Neural cell (in vitro differentiated cells): ENCODE measurements at regions not wholly inside any gene's neighbourhood (a gene's known extent, or its start where the extent isn't known, plus 50 kb on each side); places are given as distances from the start of the nearest gene placed in this dataset.
"Not testable (repeated sequence)": the region's sequence is repeated elsewhere in the genome, so short reads cannot be mapped to it uniquely, and the experiment has no call there.

Experiments
- H2AFZ ChIP-seq: fragments of 200-600, 300-800 bp; sonication (generic), shearing (Covaris generic); 2 replicates; pipeline ENCODE4 v1.6.0; 2014; ENCODE audit warnings: low read depth, mild to moderate bottlenecking, antibody characterized with exemption, low read length, moderate library complexity
- H3F3A ChIP-seq: fragments of 200-600 bp; shearing (Covaris generic); 2 replicates; pipeline ENCODE4 v1.6.1; 2016; ENCODE audit warnings: mild to moderate bottlenecking, moderate library complexity, mixed read lengths, antibody characterized with exemption, low read length; ENCODE audit not compliant: insufficient read depth, poor library complexity, severe bottlenecking
- H3K27ac ChIP-seq: fragments of 200-600, 300-800 bp; sonication (generic), shearing (Covaris generic); 2 replicates; pipeline ENCODE4 v1.5.1; 2014; ENCODE audit warnings: mild to moderate bottlenecking, low read length, moderate library complexity
- H3K27me3 ChIP-seq: fragments of 300-800, 200-600 bp; sonication (generic), shearing (Covaris generic); 2 replicates; pipeline ENCODE4 v1.6.0; 2014; ENCODE audit warnings: mild to moderate bottlenecking, low read depth, low read length, moderate library complexity; ENCODE audit not compliant: insufficient read depth
- H3K36me3 ChIP-seq: fragments of 300-800, 200-600 bp; sonication (generic), shearing (Covaris generic); 2 replicates; pipeline ENCODE4 v1.5.1; 2014; ENCODE audit warnings: mild to moderate bottlenecking, antibody characterized with exemption, low read length, moderate library complexity; ENCODE audit not compliant: insufficient read depth
- H3K4me2 ChIP-seq: fragments of 300-800, 200-600 bp; sonication (generic), shearing (Covaris generic); 2 replicates; pipeline ENCODE4 v1.6.0; 2014; ENCODE audit warnings: mild to moderate bottlenecking, low read length
- H3K4me3 ChIP-seq: fragments of 300-800, 200-600 bp; sonication (generic), shearing (Covaris generic); 2 replicates; pipeline ENCODE4 v1.5.1; 2014; ENCODE audit warnings: mild to moderate bottlenecking, low read length, moderate library complexity
- H3K79me2 ChIP-seq: fragments of 200-600 bp; shearing (Covaris generic); replicated peaks from 2 replicates; pipeline ENCODE4 v1.6.0; 2014; ENCODE audit warnings: mild to moderate bottlenecking, low read length, moderate library complexity; ENCODE audit not compliant: insufficient read depth
- H3K9ac ChIP-seq: fragments of 300-800, 200-600 bp; sonication (generic), shearing (Covaris generic); 2 replicates; pipeline ENCODE4 v1.6.1; 2016; ENCODE audit warnings: mild to moderate bottlenecking, low read length, mixed read lengths
- H3K9me2 ChIP-seq: fragments of 200-600 bp; shearing (Covaris generic); 2 replicates; pipeline ENCODE4 v1.6.1; 2016; ENCODE audit warnings: mild to moderate bottlenecking, low read length, mixed read lengths; ENCODE audit not compliant: insufficient read depth
- H3K9me3 ChIP-seq: fragments of 200-600, 300-800 bp; sonication (generic), shearing (Covaris generic); 2 replicates; pipeline ENCODE4 v1.6.1; 2016; ENCODE audit warnings: mild to moderate bottlenecking, mixed run types, low read length, moderate library complexity, mixed read lengths
- H4K20me1 ChIP-seq: fragments of 200-600 bp; shearing (Covaris generic); 2 replicates; pipeline ENCODE4 v1.6.1; 2016; ENCODE audit warnings: mild to moderate bottlenecking, mixed run types; ENCODE audit not compliant: insufficient read depth
- EP300 ChIP-seq: fragments of 450-650 bp; conservative IDR thresholded peaks from 2 replicates; pipeline ENCODE4 v1.6.1; 2014; ENCODE audit warnings: antibody characterized with exemption, mild to moderate bottlenecking, moderate library complexity; ENCODE audit not compliant: poor library complexity, severe bottlenecking
- EZH2 ChIP-seq: fragments of 200-600, 300-800 bp; shearing (Covaris generic), sonication (generic); IDR thresholded peaks from 2 replicates; pipeline ENCODE4 v1.6.1; 2014; ENCODE audit warnings: antibody characterized with exemption, low read length, borderline replicate concordance, mild to moderate bottlenecking; ENCODE audit not compliant: insufficient read depth, poor library complexity, severe bottlenecking
- MXI1 ChIP-seq: fragments of 450-650 bp; conservative IDR thresholded peaks from 2 replicates; pipeline ENCODE4 v1.6.1; 2014; ENCODE audit warnings: antibody characterized with exemption, mild to moderate bottlenecking; ENCODE audit not compliant: poor library complexity, severe bottlenecking
- POLR2AphosphoS5 ChIP-seq: IDR thresholded peaks from 2 replicates; pipeline ENCODE4 v1.6.1; 2012
- RAD21 ChIP-seq: fragments of 450-650 bp; conservative IDR thresholded peaks from 2 replicates; pipeline ENCODE4 v1.6.1; 2014; ENCODE audit warnings: antibody characterized with exemption, mild to moderate bottlenecking, moderate library complexity
- SMC3 ChIP-seq: fragments of 450-650 bp; conservative IDR thresholded peaks from 2 replicates; pipeline ENCODE4 v1.6.1; 2014; ENCODE audit warnings: antibody characterized with exemption, mild to moderate bottlenecking, moderate library complexity; ENCODE audit not compliant: poor library complexity
- TAF1 ChIP-seq: IDR thresholded peaks from 2 replicates; pipeline ENCODE4 v1.6.1; 2012; ENCODE audit warnings: low read depth
- TF ChIP-seq, protein P1 (sequence below): fragments of 450-650 bp; IDR thresholded peaks from 2 replicates; pipeline ENCODE4 v1.5.1; 2014; ENCODE audit warnings: antibody characterized with exemption, mild to moderate bottlenecking, moderate library complexity; ENCODE audit not compliant: poor library complexity, severe bottlenecking
- TF ChIP-seq, protein P2 (sequence below): IDR thresholded peaks from 2 replicates; pipeline ENCODE4 v1.6.1; 2012; ENCODE audit warnings: borderline replicate concordance

DNA sequence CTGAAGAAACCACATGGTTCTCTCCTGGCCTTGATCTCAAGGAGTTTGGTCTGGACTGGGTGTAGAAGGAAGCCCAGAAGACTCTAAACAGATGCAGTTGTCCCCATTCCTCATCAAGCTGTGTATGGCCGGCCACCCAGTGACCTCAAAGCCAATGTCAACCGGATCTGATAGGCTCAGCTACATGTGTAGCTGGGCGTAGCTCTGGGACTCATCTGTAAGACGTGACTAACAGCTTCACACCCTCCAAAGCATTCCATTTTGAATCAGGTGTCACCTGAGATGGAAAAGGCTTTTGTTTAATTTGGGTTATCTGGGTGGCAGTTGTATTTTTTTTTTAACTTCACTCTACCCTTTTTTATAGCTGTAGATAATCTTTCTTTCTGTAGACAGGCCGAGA lies 130.4 kb downstream of the ABCC12 start:
- no peaks in the 10 kb centered on the region for H3K9me3 ChIP-seq
- no peak overlapping the region for H3K9ac ChIP-seq
- H3K27ac ChIP-seq: no peak overlapping the region
- H2AFZ ChIP-seq: no peak overlapping the region
- no peaks in the 10 kb centered on the region for H3F3A ChIP-seq
- no peaks in the 10 kb centered on the region for H3K9me2 ChIP-seq
- H3K4me2 ChIP-seq: no peak overlapping the region
- no peak overlapping the region for H3K4me3 ChIP-seq
- no peaks in the 10 kb centered on the region for H3K27me3 ChIP-seq
- TF ChIP-seq SMC3 (no peak), EP300 (no peak), RAD21 (no peak), POLR2AphosphoS5 (no peak), MXI1 (no peak), EZH2 (no peak)
- TF ChIP-seq, protein P1, sequence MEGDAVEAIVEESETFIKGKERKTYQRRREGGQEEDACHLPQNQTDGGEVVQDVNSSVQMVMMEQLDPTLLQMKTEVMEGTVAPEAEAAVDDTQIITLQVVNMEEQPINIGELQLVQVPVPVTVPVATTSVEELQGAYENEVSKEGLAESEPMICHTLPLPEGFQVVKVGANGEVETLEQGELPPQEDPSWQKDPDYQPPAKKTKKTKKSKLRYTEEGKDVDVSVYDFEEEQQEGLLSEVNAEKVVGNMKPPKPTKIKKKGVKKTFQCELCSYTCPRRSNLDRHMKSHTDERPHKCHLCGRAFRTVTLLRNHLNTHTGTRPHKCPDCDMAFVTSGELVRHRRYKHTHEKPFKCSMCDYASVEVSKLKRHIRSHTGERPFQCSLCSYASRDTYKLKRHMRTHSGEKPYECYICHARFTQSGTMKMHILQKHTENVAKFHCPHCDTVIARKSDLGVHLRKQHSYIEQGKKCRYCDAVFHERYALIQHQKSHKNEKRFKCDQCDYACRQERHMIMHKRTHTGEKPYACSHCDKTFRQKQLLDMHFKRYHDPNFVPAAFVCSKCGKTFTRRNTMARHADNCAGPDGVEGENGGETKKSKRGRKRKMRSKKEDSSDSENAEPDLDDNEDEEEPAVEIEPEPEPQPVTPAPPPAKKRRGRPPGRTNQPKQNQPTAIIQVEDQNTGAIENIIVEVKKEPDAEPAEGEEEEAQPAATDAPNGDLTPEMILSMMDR: no peak
- H3K36me3 ChIP-seq: no peaks in the 10 kb centered on the region
- H3K79me2 ChIP-seq: no peaks in the 10 kb centered on the region
- no peaks in the 10 kb centered on the region for H4K20me1 ChIP-seq

DNA sequence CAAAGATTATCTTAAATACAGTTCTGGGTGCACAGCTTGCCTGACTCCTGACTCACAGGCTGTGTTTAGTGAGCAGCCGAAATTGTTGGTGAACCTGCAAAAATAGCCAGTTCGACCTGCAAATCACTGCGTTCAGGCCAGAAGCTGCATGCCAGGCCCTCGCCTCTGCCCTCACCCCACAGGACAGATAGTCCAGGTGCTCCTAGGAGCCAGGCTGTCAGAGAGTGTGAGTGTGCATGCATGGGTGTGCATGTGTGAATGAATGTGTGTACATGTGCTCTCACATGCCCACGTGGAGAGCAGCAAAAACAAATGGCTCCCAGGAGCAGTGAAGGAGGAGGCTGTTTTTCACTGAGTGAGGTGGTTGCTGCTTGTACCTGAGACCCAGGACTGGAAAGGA lies 131.8 kb downstream of the ABCC12 start:
- H3K9ac ChIP-seq: no peak overlapping the region
- no peak for TF ChIP-seq TAF1

GRCh38 chr16:48022496-48022895 lies 133.3 kb downstream of the ABCC12 start:
- H3K27me3 ChIP-seq: no peaks in the 10 kb centered on the region
- no peaks in the 10 kb centered on the region for H3F3A ChIP-seq
- H2AFZ ChIP-seq: no peak overlapping the region
- no peaks in the 10 kb centered on the region for H3K36me3 ChIP-seq
- no peaks in the 10 kb centered on the region for H3K9me3 ChIP-seq
- H3K9ac ChIP-seq: no peak overlapping the region
- no peak for TF ChIP-seq POLR2AphosphoS5
- TF ChIP-seq, protein P2, sequence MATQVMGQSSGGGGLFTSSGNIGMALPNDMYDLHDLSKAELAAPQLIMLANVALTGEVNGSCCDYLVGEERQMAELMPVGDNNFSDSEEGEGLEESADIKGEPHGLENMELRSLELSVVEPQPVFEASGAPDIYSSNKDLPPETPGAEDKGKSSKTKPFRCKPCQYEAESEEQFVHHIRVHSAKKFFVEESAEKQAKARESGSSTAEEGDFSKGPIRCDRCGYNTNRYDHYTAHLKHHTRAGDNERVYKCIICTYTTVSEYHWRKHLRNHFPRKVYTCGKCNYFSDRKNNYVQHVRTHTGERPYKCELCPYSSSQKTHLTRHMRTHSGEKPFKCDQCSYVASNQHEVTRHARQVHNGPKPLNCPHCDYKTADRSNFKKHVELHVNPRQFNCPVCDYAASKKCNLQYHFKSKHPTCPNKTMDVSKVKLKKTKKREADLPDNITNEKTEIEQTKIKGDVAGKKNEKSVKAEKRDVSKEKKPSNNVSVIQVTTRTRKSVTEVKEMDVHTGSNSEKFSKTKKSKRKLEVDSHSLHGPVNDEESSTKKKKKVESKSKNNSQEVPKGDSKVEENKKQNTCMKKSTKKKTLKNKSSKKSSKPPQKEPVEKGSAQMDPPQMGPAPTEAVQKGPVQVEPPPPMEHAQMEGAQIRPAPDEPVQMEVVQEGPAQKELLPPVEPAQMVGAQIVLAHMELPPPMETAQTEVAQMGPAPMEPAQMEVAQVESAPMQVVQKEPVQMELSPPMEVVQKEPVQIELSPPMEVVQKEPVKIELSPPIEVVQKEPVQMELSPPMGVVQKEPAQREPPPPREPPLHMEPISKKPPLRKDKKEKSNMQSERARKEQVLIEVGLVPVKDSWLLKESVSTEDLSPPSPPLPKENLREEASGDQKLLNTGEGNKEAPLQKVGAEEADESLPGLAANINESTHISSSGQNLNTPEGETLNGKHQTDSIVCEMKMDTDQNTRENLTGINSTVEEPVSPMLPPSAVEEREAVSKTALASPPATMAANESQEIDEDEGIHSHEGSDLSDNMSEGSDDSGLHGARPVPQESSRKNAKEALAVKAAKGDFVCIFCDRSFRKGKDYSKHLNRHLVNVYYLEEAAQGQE: no peak
- TF ChIP-seq EZH2: no peak
- no peak for TF ChIP-seq TAF1
- TF ChIP-seq SMC3: no peak
- no peaks in the 10 kb centered on the region for H4K20me1 ChIP-seq
- no peaks in the 10 kb centered on the region for H3K9me2 ChIP-seq
- H3K4me2 ChIP-seq: no peak overlapping the region
- no peaks in the 10 kb centered on the region for H3K79me2 ChIP-seq
- H3K27ac ChIP-seq: no peak overlapping the region
- no peak overlapping the region for H3K4me3 ChIP-seq

More for the DNA sequence above, 131.8 kb downstream of the ABCC12 start:
- H3K79me2 ChIP-seq: no peaks in the 10 kb centered on the region
- H2AFZ ChIP-seq: no peak overlapping the region
- H3K36me3 ChIP-seq: no peaks in the 10 kb centered on the region
- H3K4me3 ChIP-seq: no peak overlapping the region
- H3K4me2 ChIP-seq: no peak overlapping the region
- no peaks in the 10 kb centered on the region for H3F3A ChIP-seq
- H3K27me3 ChIP-seq: no peaks in the 10 kb centered on the region
- H3K27ac ChIP-seq: no peak overlapping the region
- no peaks in the 10 kb centered on the region for H3K9me3 ChIP-seq
- H3K9me2 ChIP-seq: no peaks in the 10 kb centered on the region
- H4K20me1 ChIP-seq: no peaks in the 10 kb centered on the region

- not testable (repeated sequence) for H3K36me3 ChIP-seq, H3F3A ChIP-seq, H3K9me3 ChIP-seq, H3K4me2 ChIP-seq, H3K4me3 ChIP-seq, H3K27me3 ChIP-seq, H2AFZ ChIP-seq, H3K27ac ChIP-seq, H3K9ac ChIP-seq, H3K9me2 ChIP-seq, H4K20me1 ChIP-seq, H3K79me2 ChIP-seq
These were observed 135.2 kb downstream of the ABCC12 start for GRCh38 chr16:48020617-48021016.
